22Rv1 (cell line): ENCODE measurements at regions not wholly inside any gene's neighbourhood (a gene's known extent, or its start where the extent isn't known, plus 50 kb on each side); places are given as distances from the start of the nearest gene placed in this dataset.

Source experiments
- CTCF ChIP-seq: fragments of 450-650 bp; IDR thresholded peaks from 2 replicates; pipeline ENCODE4 v1.5.1; 2017; ENCODE audit warnings: mild to moderate bottlenecking
- ZFX ChIP-seq: fragments of 450-650 bp; IDR thresholded peaks from 2 replicates; pipeline ENCODE4 v1.6.1; 2017; ENCODE audit warnings: antibody characterized with exemption, borderline replicate concordance

GRCh38 chr9:81224166-81225081 is 464.9 kb downstream of the TLE1 start:
- TF ChIP-seq CTCF (no peak), ZFX (no peak)
